AG10803 (cell line): ENCODE measurements at regions not wholly inside any gene's neighbourhood (a gene's known extent, or its start where the extent isn't known, plus 50 kb on each side); places are given as distances from the start of the nearest gene placed in this dataset.
"Not testable (repeated sequence)": the region's sequence is repeated elsewhere in the genome, so short reads cannot be mapped to it uniquely, and the experiment has no call there.

ENCODE experiments used
- DNase-seq: peaks from one replicate; pipeline ENCODE4 v3.0.0; 2010; ENCODE audit warnings: low read depth
- H3K4me3 ChIP-seq: 2 replicates; pipeline ENCODE4 v1.5.1; 2011; ENCODE audit warnings: mild to moderate bottlenecking, low read length, control low read depth
- TF ChIP-seq, protein P1 (sequence below): conservative IDR thresholded peaks from 2 replicates; pipeline ENCODE4 v1.5.1; 2011; ENCODE audit warnings: mild to moderate bottlenecking, low read length, control low read depth, inconsistent platforms

GRCh38 chr12:102305486-102305885, 107.9 kb upstream of the PMCH start:
- TF ChIP-seq, protein P1, sequence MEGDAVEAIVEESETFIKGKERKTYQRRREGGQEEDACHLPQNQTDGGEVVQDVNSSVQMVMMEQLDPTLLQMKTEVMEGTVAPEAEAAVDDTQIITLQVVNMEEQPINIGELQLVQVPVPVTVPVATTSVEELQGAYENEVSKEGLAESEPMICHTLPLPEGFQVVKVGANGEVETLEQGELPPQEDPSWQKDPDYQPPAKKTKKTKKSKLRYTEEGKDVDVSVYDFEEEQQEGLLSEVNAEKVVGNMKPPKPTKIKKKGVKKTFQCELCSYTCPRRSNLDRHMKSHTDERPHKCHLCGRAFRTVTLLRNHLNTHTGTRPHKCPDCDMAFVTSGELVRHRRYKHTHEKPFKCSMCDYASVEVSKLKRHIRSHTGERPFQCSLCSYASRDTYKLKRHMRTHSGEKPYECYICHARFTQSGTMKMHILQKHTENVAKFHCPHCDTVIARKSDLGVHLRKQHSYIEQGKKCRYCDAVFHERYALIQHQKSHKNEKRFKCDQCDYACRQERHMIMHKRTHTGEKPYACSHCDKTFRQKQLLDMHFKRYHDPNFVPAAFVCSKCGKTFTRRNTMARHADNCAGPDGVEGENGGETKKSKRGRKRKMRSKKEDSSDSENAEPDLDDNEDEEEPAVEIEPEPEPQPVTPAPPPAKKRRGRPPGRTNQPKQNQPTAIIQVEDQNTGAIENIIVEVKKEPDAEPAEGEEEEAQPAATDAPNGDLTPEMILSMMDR = no peak

DNA sequence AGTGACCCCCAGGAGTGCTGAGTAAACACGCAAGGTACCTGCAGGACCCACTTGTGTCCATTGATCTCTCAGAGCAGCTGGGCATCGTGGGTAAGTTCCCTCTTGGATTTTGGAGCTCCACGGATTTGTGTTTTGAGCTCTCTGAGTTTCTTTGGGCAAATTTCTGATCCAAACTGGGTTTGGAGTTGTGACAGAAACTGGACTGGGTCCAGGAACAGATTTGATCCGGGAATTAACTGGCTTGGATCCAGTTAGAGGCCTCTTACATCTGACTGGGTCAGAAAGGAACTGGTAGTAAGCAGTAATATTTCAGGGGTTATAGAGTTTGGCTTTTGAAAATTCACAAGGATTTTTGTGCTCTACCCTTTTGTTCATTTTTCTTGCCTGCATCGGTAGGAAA, 107.0 kb upstream of the PMCH start:
- not testable (repeated sequence) for DNase-seq

More at GRCh38 chr12:102305486-102305885, 107.9 kb upstream of the PMCH start:
- DNase-seq = no peak
- H3K4me3 ChIP-seq = no peak overlapping the region

DNA sequence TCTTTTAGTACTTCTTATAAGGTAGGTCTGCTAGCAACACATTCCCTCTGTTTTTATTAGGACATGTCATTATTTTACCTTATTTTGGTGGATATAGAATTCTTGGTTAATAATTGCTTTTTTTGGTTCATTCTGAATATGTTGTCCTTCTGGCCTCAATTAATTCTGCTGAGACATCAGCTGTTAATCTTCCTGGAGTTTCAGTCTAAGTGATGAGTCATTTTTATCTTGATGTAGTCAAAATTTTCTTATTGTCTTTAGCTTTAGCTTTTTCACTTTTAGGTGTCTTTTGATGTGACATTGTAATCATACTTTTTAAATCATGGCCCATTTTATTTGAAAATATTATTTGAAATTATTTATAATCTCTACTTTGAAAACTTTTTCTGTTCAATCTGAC, 104.9 kb upstream of the PMCH start:
- TF ChIP-seq, protein P1 = no peak
- no peak for DNase-seq
- H3K4me3 ChIP-seq = no peak overlapping the region

More for the DNA sequence above, 107.0 kb upstream of the PMCH start:
- not testable (repeated sequence) for H3K4me3 ChIP-seq

GRCh38 chr12:102301547-102301946, 103.9 kb upstream of the PMCH start:
- TF ChIP-seq, protein P1 = no peak
- H3K4me3 ChIP-seq = no peak overlapping the region
- DNase-seq = no peak

- DNase-seq = peak; percentile 44
- TF ChIP-seq, protein P1 = peak; percentile 46
These were observed 103.3 kb upstream of the PMCH start for GRCh38 chr12:102300824-102301461.

DNA sequence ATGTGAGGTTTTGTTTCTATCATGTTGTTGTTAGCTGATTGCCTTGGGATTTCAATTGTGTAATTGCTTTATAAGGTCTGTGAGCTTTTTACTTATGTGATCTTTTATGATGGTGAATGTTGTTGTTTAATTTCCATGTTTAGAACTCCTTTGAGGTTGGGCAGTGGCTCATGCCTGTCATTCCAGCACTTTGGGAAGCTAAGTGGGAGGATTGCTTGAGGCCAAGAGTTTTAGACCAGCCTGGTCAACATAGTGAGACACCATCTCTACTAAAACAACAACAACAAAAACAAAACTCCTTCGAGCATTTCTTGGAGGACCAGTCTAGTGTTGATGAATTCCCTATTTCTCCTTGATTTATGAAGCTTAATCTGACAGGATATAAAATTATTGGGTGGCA, 102.1 kb upstream of the PMCH start:
- DNase-seq = peak; percentile 18
- TF ChIP-seq, protein P1 = no peak
- no peak overlapping the region for H3K4me3 ChIP-seq

More at GRCh38 chr12:102300824-102301461, 103.3 kb upstream of the PMCH start:
- no peak overlapping the region for H3K4me3 ChIP-seq

DNA sequence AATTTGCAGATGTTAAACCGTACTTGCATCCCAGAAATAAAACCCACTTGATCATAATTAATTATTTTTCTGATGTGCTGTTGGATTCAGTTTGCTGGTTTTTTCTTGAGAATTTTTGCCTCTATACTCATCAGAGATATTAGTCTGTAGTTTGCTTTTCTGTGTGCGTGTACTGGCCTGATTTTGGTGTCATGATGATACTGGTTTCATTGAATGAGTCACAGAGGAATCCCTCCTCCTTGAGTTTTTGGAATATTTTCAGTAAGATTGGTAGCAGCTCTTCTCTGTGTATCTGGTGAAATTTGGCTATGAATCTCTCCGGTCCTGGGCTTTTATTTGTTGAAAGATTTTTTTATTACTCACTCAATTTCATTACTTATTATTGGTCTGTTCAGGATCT, 100.4 kb upstream of the PMCH start:
- H3K4me3 ChIP-seq = no peak overlapping the region
- TF ChIP-seq, protein P1 = no peak
- DNase-seq = peak; percentile 86

DNA sequence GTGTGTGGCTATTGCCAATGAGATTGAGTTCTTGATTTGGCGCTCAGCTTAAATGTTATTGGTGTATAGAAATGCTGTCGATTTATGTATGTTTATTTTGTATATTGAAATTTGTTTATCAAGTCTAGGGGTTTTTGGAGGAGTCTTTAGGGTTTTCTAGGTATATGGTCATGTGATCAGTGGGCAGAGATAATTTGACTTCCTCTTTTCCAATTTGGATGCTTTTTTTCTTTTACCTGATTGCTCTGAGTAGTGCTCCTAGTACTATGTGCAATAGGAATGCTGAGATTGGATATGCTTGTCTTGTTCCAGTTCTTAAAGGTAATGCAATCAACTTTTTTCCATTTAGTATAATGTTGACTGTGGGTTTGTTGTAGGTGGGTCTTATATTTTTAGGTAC, 99.8 kb upstream of the PMCH start:
- TF ChIP-seq, protein P1 = no peak
- no peak for DNase-seq
- H3K4me3 ChIP-seq = no peak overlapping the region
